OCI-LY7 (cell line): ENCODE measurements at regions not wholly inside any gene's neighbourhood (a gene's known extent, or its start where the extent isn't known, plus 50 kb on each side); places are given as distances from the start of the nearest gene placed in this dataset.

Experiments used
- BruUV-seq: library from RNA; stranded (reverse); fragments of 400-500 nt; replicated peaks from 2 replicates; lab custom pipeline; 2021; lab: Mats Ljungman, UMichigan
- CTCF ChIA-PET: fragments of 300-600 bp; sonication (Branson Sonifier 250); formaldehyde crosslinking; loops from one replicate; lab custom pipeline; 2022; ENCODE audit warnings: antibody characterized with exemption; ENCODE audit not compliant: unreplicated experiment; lab: Charles Lee
- POLR2A ChIA-PET: fragments of 300-600 bp; sonication (Branson Sonifier 250); formaldehyde crosslinking; loops from one replicate; lab custom pipeline; 2022; ENCODE audit warnings: antibody characterized with exemption; lab: Charles Lee
- DNase-seq: peaks from one replicate; pipeline ENCODE4 v3.0.0-alpha.2; 2015; ENCODE audit warnings: low spot score
- H2AFZ ChIP-seq: fragments of 200-600 bp; sonication (generic), shearing (Covaris generic); 2 replicates; pipeline ENCODE4 v1.6.1; 2014; ENCODE audit warnings: mild to moderate bottlenecking, antibody characterized with exemption, low read length, moderate library complexity
- H3K27ac ChIP-seq: fragments of 200-600 bp; sonication (generic); 2 replicates; pipeline ENCODE4 v1.5.1; 2014; ENCODE audit warnings: mixed run types, low read depth, mild to moderate bottlenecking, moderate library complexity, low read length, inconsistent platforms; ENCODE audit not compliant: poor library complexity, severe bottlenecking
- H3K36me3 ChIP-seq: fragments of 200-600 bp; sonication (generic); 2 replicates; pipeline ENCODE4 v1.6.1; 2014; ENCODE audit warnings: mild to moderate bottlenecking, antibody characterized with exemption, low read length, moderate library complexity, mixed read lengths; ENCODE audit not compliant: insufficient read depth
- H3K4me1 ChIP-seq: fragments of 200-600 bp; sonication (generic); 2 replicates; pipeline ENCODE4 v1.5.1; 2014; ENCODE audit warnings: mild to moderate bottlenecking, low read length; ENCODE audit not compliant: insufficient read depth, poor library complexity, severe bottlenecking
- H3K4me2 ChIP-seq: fragments of 200-600 bp; sonication (generic); 2 replicates; pipeline ENCODE4 v1.6.1; 2014; ENCODE audit warnings: mild to moderate bottlenecking, low read length
- H3K4me3 ChIP-seq: fragments of 200-600 bp; sonication (generic); 2 replicates; pipeline ENCODE4 v1.5.1; 2014; ENCODE audit warnings: mild to moderate bottlenecking, low read depth, low read length; ENCODE audit not compliant: poor library complexity, severe bottlenecking
- H3K79me2 ChIP-seq: fragments of 200-600 bp; sonication (generic); 2 replicates; pipeline ENCODE4 v1.6.1; 2016; ENCODE audit warnings: low read depth, mild to moderate bottlenecking, low read length, moderate library complexity, mixed read lengths; ENCODE audit not compliant: insufficient read depth
- H3K9me2 ChIP-seq: fragments of 200-600 bp; sonication (generic); 2 replicates; pipeline ENCODE4 v1.6.1; 2016; ENCODE audit warnings: mild to moderate bottlenecking, low read length, mixed read lengths; ENCODE audit not compliant: insufficient read depth
- H3K9me3 ChIP-seq: fragments of 200-600 bp; sonication (generic); 2 replicates; pipeline ENCODE4 v1.6.1; 2014; ENCODE audit warnings: mild to moderate bottlenecking, mixed run types, low read length, mixed read lengths
- H4K20me1 ChIP-seq: fragments of 200-600 bp; sonication (generic); 2 replicates; pipeline ENCODE4 v1.6.1; 2014; ENCODE audit warnings: mild to moderate bottlenecking, antibody characterized with exemption, low read length, moderate library complexity, mixed read lengths; ENCODE audit not compliant: insufficient read depth
- CTCF ChIP-seq: fragments of 200-600 bp; sonication (generic); conservative IDR thresholded peaks from 2 replicates; pipeline ENCODE4 v1.5.1; 2014; ENCODE audit warnings: mild to moderate bottlenecking, antibody characterized with exemption, low read length, moderate library complexity, mixed read lengths
- EZH2phosphoT487 ChIP-seq: fragments of 200-600 bp; sonication (generic); IDR thresholded peaks from 2 replicates; pipeline ENCODE4 v1.6.1; 2018; ENCODE audit warnings: low read depth, borderline replicate concordance, mild to moderate bottlenecking, mixed run types, antibody characterized with exemption, low read length, moderate library complexity, mixed read lengths
- intact Hi-C: fragments of 100-400 bp; cut with micrococcal nuclease; formaldehyde crosslinking; loops from one replicate; pipeline ENCODE4 v1.10.0; 2022; ENCODE audit not compliant: unreplicated experiment

- H3K4me1 ChIP-seq: no peaks in the 10 kb centered on the region
- H3K4me2 ChIP-seq: no peak overlapping the region
- H3K4me3 ChIP-seq: no peak overlapping the region
- H3K9me3 ChIP-seq: no peaks in the 10 kb centered on the region
- no peak overlapping the region for H2AFZ ChIP-seq
- H3K27ac ChIP-seq: no peak overlapping the region
- CTCF ChIA-PET: no interaction called here
- no peaks in the 10 kb centered on the region for H3K79me2 ChIP-seq
- no peaks in the 10 kb centered on the region for H3K36me3 ChIP-seq
- no TSS peak for BruUV-seq
- POLR2A ChIA-PET: interaction anchor here (1.4 kb wide), 1 partner anchor 9 kb away, joined by 4 read pairs; no protein-coding TSS in a partner anchor
- no peak for DNase-seq
- TF ChIP-seq EZH2phosphoT487 (no peak), CTCF (no peak)
- intact Hi-C loops: no loop called here
- no peaks in the 10 kb centered on the region for H4K20me1 ChIP-seq
- H3K9me2 ChIP-seq: no peaks in the 10 kb centered on the region
Measured at GRCh38 chr1:58340185-58340584, 206.3 kb downstream of the OMA1 start.

GRCh38 chr1:58338081-58338480 lies 208.4 kb downstream of the OMA1 start:
- BruUV-seq: no TSS peak
- no peaks in the 10 kb centered on the region for H3K4me1 ChIP-seq
- no peak overlapping the region for H2AFZ ChIP-seq
- no peak overlapping the region for H3K4me2 ChIP-seq
- H3K36me3 ChIP-seq: no peaks in the 10 kb centered on the region
- no peak for DNase-seq
- TF ChIP-seq EZH2phosphoT487 (no peak), CTCF (no peak)
- H3K27ac ChIP-seq: no peak overlapping the region
- POLR2A ChIA-PET: interaction anchor here (0.6 kb wide), 1 partner anchor 90 kb away, joined by 3 read pairs; no protein-coding TSS in a partner anchor
- CTCF ChIA-PET: no interaction called here
- intact Hi-C loops: no loop called here
- no peaks in the 10 kb centered on the region for H3K9me2 ChIP-seq
- no peaks in the 10 kb centered on the region for H3K79me2 ChIP-seq
- no peaks in the 10 kb centered on the region for H4K20me1 ChIP-seq
- H3K4me3 ChIP-seq: no peak overlapping the region
- no peaks in the 10 kb centered on the region for H3K9me3 ChIP-seq

- intact Hi-C loops: no loop called here
- POLR2A ChIA-PET: no interaction called here
- no peak for TF ChIP-seq EZH2phosphoT487
- no peak for TF ChIP-seq CTCF
- Histone ChIP-seq H3K9me3 (no peaks in the 10 kb centered on the region), H3K4me1 (no peaks in the 10 kb centered on the region), H4K20me1 (no peaks in the 10 kb centered on the region), H3K36me3 (no peaks in the 10 kb centered on the region), H3K4me2 (no peak overlapping the region), H3K27ac (no peak overlapping the region), H3K4me3 (no peak overlapping the region), H3K9me2 (no peaks in the 10 kb centered on the region), H2AFZ (no peak overlapping the region), H3K79me2 (no peaks in the 10 kb centered on the region)
- no peak for DNase-seq
- no TSS peak for BruUV-seq
- CTCF ChIA-PET: no interaction called here
Measured at GRCh38 chr1:58333511-58333910, 213.0 kb downstream of the OMA1 start.
